H1 (cell line): ENCODE measurements at regions not wholly inside any gene's neighbourhood (a gene's known extent, or its start where the extent isn't known, plus 50 kb on each side); places are given as distances from the start of the nearest gene placed in this dataset.

Experiments used
- CTCF ChIA-PET: fragments of 300-600 bp; sonication (Branson Sonifier 250); formaldehyde crosslinking; loops from one replicate; lab custom pipeline; 2021; ENCODE audit not compliant: partially characterized antibody; lab: Charles Lee
- POLR2A ChIA-PET: fragments of 300-600 bp; sonication (Branson Sonifier 250); formaldehyde crosslinking; loops from one replicate; lab custom pipeline; 2021; ENCODE audit warnings: inconsistent platforms; ENCODE audit not compliant: partially characterized antibody; lab: Charles Lee
- DNase-seq, 2 experiments: peaks; one replicate each; pipeline versions ENCODE4 v3.0.0 to v3.0.0-alpha.2; 2010 to 2022; ENCODE audit warnings: low spot score in 2 of 2, low read depth in 1 of 2, mixed read lengths in 1 of 2
- FAIRE-seq: peaks from 2 replicates; lab custom pipeline; 2011; peaks lifted over from hg19 to GRCh38; lab: Jason Lieb, UNC
- H2AFZ ChIP-seq: 2 replicates; pipeline ENCODE4 v1.8.1; 2012; ENCODE audit warnings: low read length, inconsistent platforms
- H2AK5ac ChIP-seq: 2 replicates; pipeline ENCODE4 v1.6.1; 2013; ENCODE audit warnings: low read depth, low read length
- H2BK120ac ChIP-seq: replicated peaks from 2 replicates; pipeline ENCODE3; 2013; ENCODE audit warnings: low read depth, low read length, inconsistent platforms
- H2BK12ac ChIP-seq: 2 replicates; pipeline ENCODE4 v1.6.1; 2013; ENCODE audit warnings: low read depth, low read length
- H2BK15ac ChIP-seq: 2 replicates; pipeline ENCODE4 v1.6.1; 2013; ENCODE audit warnings: low read length
- H2BK20ac ChIP-seq: 2 replicates; pipeline ENCODE4 v1.6.1; 2013; ENCODE audit warnings: low read length
- H2BK5ac ChIP-seq: 2 replicates; pipeline ENCODE4 v1.6.1; 2013; ENCODE audit warnings: low read depth, low read length
- H3K14ac ChIP-seq: 2 replicates; pipeline ENCODE4 v1.6.1; 2013; ENCODE audit warnings: inconsistent platforms; ENCODE audit not compliant: insufficient read length
- H3K18ac ChIP-seq: 2 replicates; pipeline ENCODE4 v1.6.1; 2013; ENCODE audit warnings: low read length; ENCODE audit errors: extremely low read depth
- H3K23ac ChIP-seq: 2 replicates; pipeline ENCODE4 v1.6.1; 2013; ENCODE audit warnings: inconsistent platforms; ENCODE audit not compliant: insufficient read length
- H3K23me2 ChIP-seq: 2 replicates; pipeline ENCODE4 v1.6.1; 2013; ENCODE audit warnings: low read depth, low read length
- H3K27ac ChIP-seq: 2 replicates; pipeline ENCODE4 v1.6.1; 2011; ENCODE audit warnings: low read depth, low read length, inconsistent platforms
- H3K27me3 ChIP-seq, 4 experiments: replicated peaks in 1 of 4; 1 replicate in 1 of 4; 2 replicates in 3 of 4; pipeline versions ENCODE4 v1.6.1 to v1.8.1; 2011 to 2013; ENCODE audit warnings: low read length in 3 of 4, mild to moderate bottlenecking in 3 of 4, inconsistent platforms in 2 of 4, mixed read lengths in 2 of 4, moderate library complexity in 1 of 4; ENCODE audit not compliant: control insufficient read depth in 3 of 4, insufficient read depth in 3 of 4; ENCODE audit errors: extremely low read depth in 1 of 4
- H3K36me3 ChIP-seq, 4 experiments: 2 replicates each; pipeline versions ENCODE4 v1.6.1 to v1.8.1; 2011 to 2013; ENCODE audit warnings: mild to moderate bottlenecking in 4 of 4, low read length in 3 of 4, moderate library complexity in 2 of 4, control low read depth in 1 of 4, inconsistent platforms in 1 of 4; ENCODE audit not compliant: insufficient read depth in 4 of 4, control insufficient read depth in 2 of 4
- H3K4ac ChIP-seq: replicated peaks from 2 replicates; pipeline ENCODE3; 2013; ENCODE audit warnings: low read length, low read depth, mixed read lengths, inconsistent platforms; ENCODE audit not compliant: insufficient read length
- H3K4me1 ChIP-seq, 4 experiments: replicated peaks in 1 of 4; 1 replicate in 1 of 4; 2 replicates in 3 of 4; pipeline versions ENCODE4 v1.6.1 to v1.8.1; 2011 to 2013; ENCODE audit warnings: low read length in 3 of 4, inconsistent platforms in 2 of 4, mixed read lengths in 1 of 4; ENCODE audit not compliant: insufficient read depth in 4 of 4, control insufficient read depth in 3 of 4
- H3K4me2 ChIP-seq, 2 experiments: 2 replicates each; pipeline versions ENCODE4 v1.6.1 to v1.8.1; 2011 to 2013; ENCODE audit warnings: low read depth in 2 of 2, low read length in 2 of 2, control low read depth in 1 of 2, inconsistent platforms in 1 of 2, mild to moderate bottlenecking in 1 of 2; ENCODE audit not compliant: insufficient read depth in 1 of 2
- H3K4me3 ChIP-seq, 4 experiments: fragments of 200-600, 300-600 bp in 1 of 4; sonication (generic), shearing (Covaris generic), sonication (Bioruptor Twin) in 1 of 4; 2 replicates each; pipeline versions ENCODE4 v1.5.1 to v1.8.1; 2011 to 2016; ENCODE audit warnings: low read length in 4 of 4, low read depth in 3 of 4, control low read depth in 2 of 4, inconsistent platforms in 2 of 4, mild to moderate bottlenecking in 2 of 4, mixed read lengths in 1 of 4, moderate library complexity in 1 of 4; ENCODE audit not compliant: insufficient read depth in 2 of 4; ENCODE audit errors: extremely low read depth in 1 of 4
- H3K56ac ChIP-seq: replicated peaks from 2 replicates; pipeline ENCODE3; 2013; ENCODE audit warnings: low read depth, mild to moderate bottlenecking, mixed read lengths, low read length, inconsistent platforms; ENCODE audit not compliant: insufficient read length
- H3K79me1 ChIP-seq: 2 replicates; pipeline ENCODE4 v1.6.1; 2013; ENCODE audit warnings: low read depth, low read length, control low read depth
- H3K79me2 ChIP-seq, 2 experiments: 2 replicates each; pipeline versions ENCODE4 v1.6.1 to v1.8.1; 2012 to 2013; ENCODE audit warnings: low read length in 2 of 2, mild to moderate bottlenecking in 2 of 2, inconsistent platforms in 1 of 2; ENCODE audit not compliant: insufficient read depth in 2 of 2, control insufficient read depth in 1 of 2
- H3K9ac ChIP-seq, 4 experiments: replicated peaks in 1 of 4; 1 replicate in 1 of 4; 2 replicates in 3 of 4; pipeline versions ENCODE4 v1.6.1 to v1.8.1; 2011 to 2013; ENCODE audit warnings: low read depth in 3 of 4, low read length in 3 of 4, control low read depth in 2 of 4, mild to moderate bottlenecking in 2 of 4, moderate library complexity in 2 of 4, inconsistent platforms in 1 of 4; ENCODE audit errors: extremely low read depth in 1 of 4
- H3K9me3 ChIP-seq, 2 experiments: 2 replicates each; pipeline versions ENCODE4 v1.6.1 to v1.8.1; 2012 to 2013; ENCODE audit warnings: mild to moderate bottlenecking in 2 of 2, moderate library complexity in 2 of 2, control low read depth in 1 of 2, inconsistent platforms in 1 of 2, low read depth in 1 of 2, low read length in 1 of 2, mixed read lengths in 1 of 2; ENCODE audit not compliant: insufficient read depth in 2 of 2
- H4K20me1 ChIP-seq, 2 experiments: replicated peaks in 1 of 2; 2 replicates each; pipeline versions ENCODE3 to v1.8.1; 2011 to 2013; ENCODE audit warnings: inconsistent platforms in 2 of 2, low read length in 2 of 2, mild to moderate bottlenecking in 1 of 2; ENCODE audit not compliant: insufficient read depth in 2 of 2, control insufficient read depth in 1 of 2
- H4K5ac ChIP-seq: 2 replicates; pipeline ENCODE4 v1.6.1; 2013; ENCODE audit warnings: low read length, low read depth, mixed read lengths, inconsistent platforms; ENCODE audit not compliant: insufficient read length
- H4K8ac ChIP-seq: 2 replicates; pipeline ENCODE4 v1.8.0; 2013; ENCODE audit warnings: mild to moderate bottlenecking, moderate library complexity, low read length, inconsistent platforms; ENCODE audit not compliant: insufficient read depth; ENCODE audit errors: extremely low read depth
- H4K91ac ChIP-seq: replicated peaks from 2 replicates; pipeline ENCODE3; 2013; ENCODE audit warnings: low read length, mixed read lengths, inconsistent platforms; ENCODE audit not compliant: insufficient read length
- CEBPB ChIP-seq: IDR thresholded peaks from 2 replicates; pipeline ENCODE4 v1.6.1; 2012; ENCODE audit warnings: low read depth, low read length
- GTF2F1 ChIP-seq: IDR thresholded peaks from 2 replicates; pipeline ENCODE4 v1.6.1; 2012; ENCODE audit warnings: low read depth, low read length, improper control_type of control experiment, borderline replicate concordance
- RAD21 ChIP-seq, 2 experiments: IDR thresholded peaks in 1 of 2; conservative IDR thresholded peaks in 1 of 2; 2 replicates each; pipeline ENCODE4 v1.6.1; 2011; ENCODE audit warnings: low read depth in 2 of 2, low read length in 2 of 2, improper control_type of control experiment in 1 of 2, inconsistent platforms in 1 of 2, mild to moderate bottlenecking in 1 of 2, moderate library complexity in 1 of 2
- RFX5 ChIP-seq: IDR thresholded peaks from 2 replicates; pipeline ENCODE4 v1.6.1; 2011; ENCODE audit warnings: low read depth, low read length, improper control_type of control experiment, borderline replicate concordance
- TEAD4 ChIP-seq: IDR thresholded peaks from 2 replicates; pipeline ENCODE4 v1.6.1; 2012; ENCODE audit warnings: low read depth, low read length, inconsistent platforms, mixed read lengths
- ZNF274 ChIP-seq: IDR thresholded peaks from 2 replicates; pipeline ENCODE4 v1.7.0; 2012; ENCODE audit warnings: low read length, borderline replicate concordance; ENCODE audit errors: extremely low read depth
- WGBS, 2 experiments: shearing (Covaris generic) in 1 of 2; methylation state at CpG; one replicate each; pipeline versions ENCODE4 v1.1.6 to v1.1.7; 2013 to 2015; ENCODE audit warnings: low lambda C conversion rate in 2 of 2, mixed read lengths in 2 of 2, inconsistent platforms in 1 of 2, low coverage in 1 of 2, missing lambda C conversion rate in 1 of 2; ENCODE audit not compliant: insufficient replicate concordance in 2 of 2, insufficient coverage in 1 of 2, insufficient read length in 1 of 2; ENCODE audit errors: extremely low coverage in 1 of 2, missing lambda C conversion rate in 1 of 2; 5-methylcytosine and 5-hydroxymethylcytosine counted together

DNA sequence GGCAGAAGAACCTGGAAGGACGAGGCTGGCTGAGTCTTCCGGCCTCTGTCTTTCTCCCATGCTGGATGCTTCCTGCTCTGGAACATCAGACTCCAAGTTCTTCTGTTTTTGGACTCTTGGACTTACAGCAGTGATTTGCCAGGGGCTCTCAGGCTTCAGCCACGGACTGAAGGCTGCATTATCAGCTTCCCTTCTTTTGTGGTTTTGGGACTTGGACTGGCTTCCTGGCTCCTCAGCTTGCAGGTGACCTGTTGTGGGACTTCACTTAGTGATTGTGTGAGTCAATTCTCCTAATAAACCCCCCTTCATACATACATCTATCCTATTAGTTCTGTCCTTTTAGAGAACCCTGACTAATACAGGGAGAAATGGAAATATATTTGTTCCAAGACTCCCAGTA is 265.8 kb downstream of the PCDH18 start:
- no peak overlapping the region for H2AFZ ChIP-seq
- no peak overlapping the region for H3K23ac ChIP-seq
- DNase-seq (no peak), FAIRE-seq (no peak)
- H3K79me2 ChIP-seq: no peaks in the 10 kb centered on the region
- no peak overlapping the region for H4K5ac ChIP-seq
- H2BK5ac ChIP-seq: no peak overlapping the region
- no peak overlapping the region for H4K91ac ChIP-seq
- no peaks in the 10 kb centered on the region for H3K4me1 ChIP-seq
- no peak overlapping the region for H3K4me2 ChIP-seq
- ChIA-PET POLR2A (no interaction called here), CTCF (no interaction called here)
- H3K4me3 ChIP-seq: no peak overlapping the region
- H2AK5ac ChIP-seq: no peak overlapping the region
- H2BK12ac ChIP-seq: no peak overlapping the region
- H2BK20ac ChIP-seq: no peak overlapping the region
- H3K36me3 ChIP-seq: no peaks in the 10 kb centered on the region
- no peak for TF ChIP-seq RFX5
- TF ChIP-seq GTF2F1: no peak
- TF ChIP-seq RAD21 (IDR thresholded peaks at IDR 0.05 in 1 of 2, conservative IDR thresholded peaks at IDR 0.05 in 1 of 2; ENCODE audit: low read depth in 2 of 2, low read length in 2 of 2): no peak
- TF ChIP-seq CEBPB: no peak
- no peak for TF ChIP-seq ZNF274
- TF ChIP-seq TEAD4: no peak
- H3K79me1 ChIP-seq: no peaks in the 10 kb centered on the region
- H3K27ac ChIP-seq: no peak overlapping the region
- WGBS, 2 experiments: 88% methylated on average over 3 of the region's 3 CpGs; no CpG with 5 or more reads in 1 of the 2 experiments
- no peak overlapping the region for H4K8ac ChIP-seq
- no peaks in the 10 kb centered on the region for H4K20me1 ChIP-seq
- no peaks in the 10 kb centered on the region for H3K9me3 ChIP-seq
- H2BK15ac ChIP-seq: no peak overlapping the region
- no peak overlapping the region for H2BK120ac ChIP-seq
- H3K14ac ChIP-seq: no peak overlapping the region
- H3K27me3 ChIP-seq: no peaks in the 10 kb centered on the region
- H3K56ac ChIP-seq: no peak overlapping the region
- no peak overlapping the region for H3K18ac ChIP-seq
- H3K9ac ChIP-seq: no peak overlapping the region
- H3K23me2 ChIP-seq: no peaks in the 10 kb centered on the region
- H3K4ac ChIP-seq: no peak overlapping the region
